Mesenteric fat pad (tissue), 1 donor: ENCODE measurements at regions not wholly inside any gene's neighbourhood (a gene's known extent, or its start where the extent isn't known, plus 50 kb on each side); places are given as distances from the start of the nearest gene placed in this dataset.
"Not testable (repeated sequence)": the region's sequence is repeated elsewhere in the genome, so short reads cannot be mapped to it uniquely, and the experiment has no call there.

Experiments used
- DNase-seq: peaks from one replicate; pipeline ENCODE4 v3.0.0-alpha.2; 2020; ENCODE audit warnings: low spot score
- donor health status: DM: yes; HTN: yes; CAD: no.

- DNase-seq = no peak
These were observed 2582.7 kb downstream of the ARAP2 start for GRCh38 chr4:33661636-33662035.

- no peak for DNase-seq
These were observed 2558.4 kb downstream of the ARAP2 start for GRCh38 chr4:33685939-33686338.

GRCh38 chr4:33696041-33696440, 2548.3 kb downstream of the ARAP2 start:
- no peak for DNase-seq

- DNase-seq = no peak
These were observed 2547.7 kb downstream of the ARAP2 start for GRCh38 chr4:33696586-33696985.

GRCh38 chr4:33709247-33709646, 2535.1 kb downstream of the ARAP2 start:
- DNase-seq = no peak

GRCh38 chr4:33711826-33712225, 2532.5 kb downstream of the ARAP2 start:
- no peak for DNase-seq

DNA sequence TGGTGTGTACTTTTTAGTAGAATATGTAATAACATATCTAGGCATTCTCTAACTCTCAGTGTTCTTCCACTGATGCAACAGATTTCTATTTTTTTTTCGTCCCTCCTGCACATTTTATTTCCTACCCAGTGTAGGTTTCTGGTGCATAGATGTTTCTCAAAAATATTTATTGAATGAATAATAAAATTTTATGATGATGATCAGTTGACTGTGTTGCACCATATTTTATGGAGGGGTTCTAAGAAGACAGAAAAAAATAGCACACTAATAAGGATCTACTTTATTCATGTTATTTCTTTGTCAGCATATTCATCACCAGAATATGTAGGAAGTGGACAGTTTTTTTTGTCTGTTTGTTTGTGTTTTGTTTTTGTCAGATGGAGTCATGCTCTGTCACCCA, 2529.3 kb downstream of the ARAP2 start:
- DNase-seq = no peak

- DNase-seq = no peak
These were observed 2528.4 kb downstream of the ARAP2 start for GRCh38 chr4:33715841-33716395.

DNA sequence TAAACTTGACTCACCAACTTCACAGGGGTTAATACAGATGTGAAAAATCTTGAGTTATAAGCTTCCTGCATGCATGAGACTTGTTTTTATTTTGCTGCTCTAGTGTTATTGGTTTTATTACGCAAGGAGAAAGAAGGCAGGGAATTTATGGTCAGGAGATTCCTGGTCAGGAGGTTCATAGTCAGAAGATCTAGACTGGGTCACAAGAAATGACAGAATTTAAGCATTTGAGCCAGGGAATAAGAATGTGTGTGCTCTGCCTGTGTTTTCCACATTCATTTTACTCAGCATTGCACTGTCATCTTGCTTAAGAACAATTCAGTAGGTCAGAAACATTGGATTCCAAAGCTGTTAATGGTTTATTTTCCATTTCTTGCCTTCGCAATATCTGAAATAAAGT, 2522.1 kb downstream of the ARAP2 start:
- no peak for DNase-seq

DNA sequence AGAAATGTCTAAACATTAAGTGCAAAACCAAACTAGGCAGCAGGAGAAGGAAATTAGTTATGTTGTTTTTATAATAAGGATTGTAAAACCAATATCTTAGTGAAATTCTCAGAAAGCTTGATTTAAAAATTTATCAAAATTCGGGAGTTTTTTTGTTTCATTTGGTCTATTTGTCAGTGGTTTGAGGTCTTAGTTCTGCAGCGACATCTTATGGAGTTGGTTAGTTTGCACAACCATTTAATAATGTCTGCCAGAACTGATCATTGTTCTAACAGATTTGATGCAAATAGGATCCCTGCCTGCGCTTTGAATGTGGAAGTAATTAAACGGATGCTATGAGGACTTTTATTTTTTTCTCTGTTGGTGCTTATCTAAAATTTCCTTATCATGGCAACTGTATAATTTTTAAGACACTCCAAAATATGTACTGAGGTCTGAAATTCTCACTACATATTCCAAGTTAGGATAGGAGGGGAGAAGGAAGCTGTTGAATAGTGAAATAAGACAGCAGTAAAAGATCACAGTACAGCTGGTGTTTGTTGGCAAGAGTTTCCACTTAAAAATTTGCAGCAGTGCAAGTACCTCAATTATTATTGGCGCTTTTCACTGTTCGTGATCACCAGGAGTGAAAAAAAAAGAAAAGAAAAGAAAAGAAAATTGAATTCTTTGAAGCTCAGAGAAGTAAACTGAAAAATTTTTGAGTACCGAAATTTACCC, 2521.4 kb downstream of the ARAP2 start:
- DNase-seq = no peak

GRCh38 chr4:33724685-33725084, 2519.6 kb downstream of the ARAP2 start:
- DNase-seq = no peak

DNA sequence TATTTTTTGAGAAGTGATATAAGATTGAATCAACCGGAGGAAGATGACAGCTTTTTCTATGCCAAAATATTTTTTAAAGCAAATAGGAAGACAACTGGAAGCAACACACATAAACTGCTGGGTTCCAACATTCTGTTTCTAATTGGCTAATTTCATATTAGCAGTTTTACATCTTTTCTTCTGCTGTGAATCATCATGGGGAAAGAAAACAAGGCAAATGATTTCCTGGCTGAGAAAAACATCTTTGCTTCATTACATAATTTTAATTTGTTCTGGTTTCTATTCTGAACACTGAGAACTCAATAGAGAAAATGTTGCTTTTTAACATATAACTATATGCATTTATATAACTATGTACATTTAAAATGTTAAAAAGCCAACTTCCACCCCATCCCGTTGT, 2518.5 kb downstream of the ARAP2 start:
- DNase-seq = no peak

DNA sequence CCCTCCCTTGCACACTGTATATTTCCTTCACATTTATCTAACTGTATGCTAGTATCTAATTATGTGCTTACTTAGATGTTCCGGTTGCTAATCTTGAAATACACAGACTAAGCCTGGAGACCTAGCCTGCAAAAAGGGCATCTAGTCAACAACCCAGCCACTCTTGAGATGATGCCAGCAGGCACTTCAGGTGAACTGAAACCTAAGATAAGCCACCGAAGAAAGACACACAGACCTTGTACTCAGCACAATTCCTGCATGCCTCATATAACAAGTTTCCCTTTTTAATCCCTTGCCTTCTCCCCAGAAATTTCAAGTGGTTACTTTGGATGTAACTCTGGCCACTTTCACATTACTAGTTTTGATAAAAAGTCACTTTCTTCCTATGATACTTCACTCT, 2506.6 kb downstream of the ARAP2 start:
- no peak for DNase-seq

GRCh38 chr4:33739884-33740632, 2504.3 kb downstream of the ARAP2 start:
- DNase-seq = no peak

DNA sequence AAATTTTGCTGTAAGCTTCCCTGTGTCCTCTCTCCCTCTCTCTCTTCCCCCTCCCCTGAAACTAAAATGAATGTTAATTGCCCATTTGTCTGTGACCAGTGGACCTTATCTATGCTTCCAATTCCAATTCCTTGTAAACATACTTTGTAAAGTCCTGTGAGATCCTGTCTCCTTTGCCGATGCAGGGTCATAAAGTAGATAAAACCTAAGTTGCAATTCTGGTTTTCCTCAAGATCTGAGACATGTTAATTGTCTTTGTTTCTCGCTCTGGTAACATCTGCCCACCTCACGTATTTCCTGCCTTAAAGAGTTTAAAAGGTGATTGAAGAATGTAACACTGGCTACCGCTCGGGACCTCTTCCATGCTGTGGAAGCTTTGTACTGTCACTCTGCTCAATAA, 2503.4 kb downstream of the ARAP2 start:
- not testable (repeated sequence) for DNase-seq

GRCh38 chr4:33746979-33747378, 2497.3 kb downstream of the ARAP2 start:
- DNase-seq = no peak

DNA sequence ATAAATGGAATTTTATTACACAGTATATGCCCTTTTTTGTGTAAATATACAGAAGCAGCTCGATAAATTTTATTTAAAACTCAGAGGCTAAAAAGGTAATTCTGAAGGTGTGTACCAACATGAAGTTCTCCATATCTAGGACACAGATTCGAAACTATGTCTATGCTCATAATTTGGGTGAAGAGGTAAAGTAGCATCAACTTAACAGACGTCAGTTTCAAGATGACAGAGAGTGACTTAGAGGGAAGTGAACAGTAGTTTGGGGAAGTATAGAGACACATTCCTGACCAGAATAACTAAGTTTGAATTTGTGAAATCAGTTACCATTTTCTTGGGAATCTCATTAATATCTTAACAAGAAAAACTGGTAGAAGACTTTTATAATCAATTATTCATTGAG, 2493.3 kb downstream of the ARAP2 start:
- no peak for DNase-seq

DNA sequence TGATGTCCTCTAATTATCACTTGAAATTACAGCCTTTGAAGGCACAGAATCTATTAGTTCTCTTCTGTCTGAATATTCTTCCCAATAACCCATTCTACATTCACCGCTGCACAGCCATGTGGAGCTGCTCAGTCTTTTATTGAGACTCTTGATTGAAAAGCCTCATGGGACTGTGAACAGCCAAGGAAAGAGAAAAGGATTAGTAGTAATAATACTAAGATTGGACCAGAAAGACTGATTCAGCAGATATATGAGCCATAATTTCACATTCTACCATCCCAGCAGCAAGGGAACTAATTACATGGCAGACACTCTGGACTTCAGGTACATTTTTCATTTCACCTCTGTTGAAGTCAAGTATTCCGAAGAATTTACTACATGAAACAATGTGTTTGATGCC, 2471.7 kb downstream of the ARAP2 start:
- no peak for DNase-seq

DNA sequence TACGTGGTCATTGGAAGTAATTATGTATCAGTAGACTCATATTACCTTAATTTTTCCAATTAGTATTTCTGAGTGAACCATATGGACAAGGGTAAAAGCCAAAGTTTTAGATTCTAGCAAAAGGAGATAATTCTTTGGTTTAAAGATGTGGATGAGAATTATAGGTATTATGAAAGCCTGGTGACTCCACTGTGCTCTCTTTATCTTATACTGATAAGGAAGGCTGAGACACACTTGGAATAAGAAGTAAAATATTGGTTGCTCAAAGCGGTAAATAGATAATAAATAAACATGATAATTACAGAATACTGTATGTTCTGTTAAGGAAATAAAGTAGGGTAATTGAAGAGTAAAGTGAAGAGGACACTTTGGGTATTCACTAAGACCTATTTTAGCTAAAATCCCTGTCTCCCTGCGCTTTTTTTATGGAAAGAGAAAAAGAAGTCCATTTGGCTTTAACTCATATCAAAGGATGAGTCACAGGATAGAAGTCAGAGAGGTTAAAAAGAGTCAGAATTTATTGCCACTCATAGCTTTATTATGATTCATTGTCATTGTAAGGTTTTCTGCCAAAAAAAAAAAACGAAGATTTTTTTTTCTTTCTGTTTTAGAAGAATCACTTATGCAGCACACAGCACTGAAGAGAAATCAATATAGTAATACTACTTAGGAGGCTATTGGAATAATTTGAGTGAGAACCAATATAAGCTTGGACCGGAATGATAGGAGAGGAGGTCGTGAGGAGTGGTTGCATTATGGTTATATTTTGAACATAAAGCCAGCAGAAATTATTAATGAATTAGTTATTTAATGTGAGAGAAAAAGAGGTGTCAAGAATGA, 2463.1 kb downstream of the ARAP2 start:
- DNase-seq = no peak

GRCh38 chr4:33785843-33786242, 2458.5 kb downstream of the ARAP2 start:
- no peak for DNase-seq

GRCh38 chr4:33802578-33802977, 2441.7 kb downstream of the ARAP2 start:
- no peak for DNase-seq

- no peak for DNase-seq
These were observed 2418.6 kb downstream of the ARAP2 start for GRCh38 chr4:33825685-33826084.
